ENCODE measurements at regions not wholly inside any gene's neighbourhood (a gene's known extent, or its start where the extent isn't known, plus 50 kb on each side); places are given as distances from the start of the nearest gene placed in this dataset.

DNA sequence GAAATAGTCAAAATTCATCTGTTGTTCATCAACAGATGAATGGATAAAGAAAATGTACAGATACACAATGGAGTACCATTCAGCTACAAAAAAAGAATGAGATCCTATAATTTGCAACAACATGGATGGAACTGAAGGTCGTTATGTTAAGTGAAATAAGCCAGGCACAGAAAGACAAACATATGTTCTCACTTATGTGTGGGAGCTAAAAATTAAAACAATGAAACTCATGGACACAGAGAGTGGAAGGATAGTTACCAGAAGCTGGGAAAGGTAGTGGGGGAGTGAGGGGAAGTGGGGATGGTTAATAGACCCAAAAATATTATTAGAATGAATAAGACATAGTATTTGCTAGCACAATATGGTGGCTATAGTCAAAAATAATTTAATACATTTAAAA is 70.0 kb upstream of the KCNMA1 start:
- ChIA-PET POLR2A (no interaction called here), CTCF (no interaction called here)
- Mint-ChIP-seq H3K9me3 (ENCODE audit: insufficient read depth) (no peaks in the 10 kb centered on the region), H3K36me3 (ENCODE audit: low read depth) (no peaks in the 10 kb centered on the region), H3K4me1 (ENCODE audit: low read depth) (peaks cover 4% of the 10 kb centered on the region), H3K4me3 (no peak overlapping the region), H3K27ac (no peak overlapping the region), H3K27me3 (ENCODE audit: low read depth) (peaks cover 28% of the 10 kb centered on the region)
- DNase-seq (no peak), ATAC-seq (no peak)

DNA sequence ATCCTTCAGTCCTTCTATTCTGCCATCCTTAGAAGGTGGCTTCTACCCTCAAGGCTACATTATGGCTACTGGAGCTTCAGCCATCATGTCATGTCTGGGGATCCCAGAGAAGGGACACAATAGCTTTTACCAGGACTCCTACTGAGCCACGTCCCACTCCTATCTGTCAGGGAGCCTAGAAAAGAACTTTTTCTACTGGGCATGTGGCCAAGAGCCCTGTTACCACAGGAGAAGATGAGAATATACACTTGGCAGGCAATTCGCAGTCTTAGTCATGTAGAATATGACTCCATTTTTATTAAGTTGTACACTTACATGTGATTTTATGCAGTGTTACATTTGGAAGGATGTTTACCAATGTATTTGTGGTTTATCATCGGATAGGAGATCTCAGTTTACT is 64.6 kb upstream of the KCNMA1 start:
- Mint-ChIP-seq H3K27ac (no peak overlapping the region), H3K9me3 (ENCODE audit: insufficient read depth) (no peaks in the 10 kb centered on the region), H3K36me3 (ENCODE audit: low read depth) (no peaks in the 10 kb centered on the region), H3K4me3 (no peak overlapping the region), H3K4me1 (ENCODE audit: low read depth) (no peaks in the 10 kb centered on the region), H3K27me3 (ENCODE audit: low read depth) (peaks cover 16% of the 10 kb centered on the region)
- DNase-seq (no peak), ATAC-seq (no peak)
- POLR2A ChIA-PET: no interaction called here
- CTCF ChIA-PET: interaction anchor here (3.0 kb wide), 1 partner anchor 9 kb away, joined by 12 read pairs; no protein-coding TSS in a partner anchor

DNA sequence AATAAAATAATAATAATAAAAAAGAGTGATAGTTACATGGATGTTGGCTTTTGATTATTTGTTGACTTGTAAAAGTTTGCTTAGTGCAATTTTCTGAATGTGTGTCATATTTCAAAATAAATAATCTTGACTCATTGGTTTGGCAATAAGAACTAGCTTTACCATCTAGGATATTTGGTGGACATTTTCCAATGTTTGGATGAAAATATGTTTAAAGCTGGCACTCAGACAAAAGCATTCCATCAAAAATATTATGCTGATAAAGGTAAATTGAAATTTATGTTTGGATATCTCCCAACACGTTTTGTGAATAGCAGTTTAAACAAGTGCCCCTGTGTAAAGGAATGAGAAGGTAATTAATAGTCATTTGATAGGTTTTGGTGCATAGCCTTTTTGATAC is 62.5 kb upstream of the KCNMA1 start:
- POLR2A ChIA-PET: no interaction called here
- Mint-ChIP-seq H3K9me3 (ENCODE audit: insufficient read depth) (no peaks in the 10 kb centered on the region), H3K4me3 (no peak overlapping the region), H3K27ac (no peak overlapping the region), H3K27me3 (ENCODE audit: low read depth) (peaks cover 12% of the 10 kb centered on the region), H3K4me1 (ENCODE audit: low read depth) (no peaks in the 10 kb centered on the region), H3K36me3 (ENCODE audit: low read depth) (no peaks in the 10 kb centered on the region)
- DNase-seq (no peak), ATAC-seq (no peak)
- CTCF ChIA-PET: interaction anchor here (3.0 kb wide), 1 partner anchor 11 kb away, joined by 12 read pairs; no protein-coding TSS in a partner anchor

DNA sequence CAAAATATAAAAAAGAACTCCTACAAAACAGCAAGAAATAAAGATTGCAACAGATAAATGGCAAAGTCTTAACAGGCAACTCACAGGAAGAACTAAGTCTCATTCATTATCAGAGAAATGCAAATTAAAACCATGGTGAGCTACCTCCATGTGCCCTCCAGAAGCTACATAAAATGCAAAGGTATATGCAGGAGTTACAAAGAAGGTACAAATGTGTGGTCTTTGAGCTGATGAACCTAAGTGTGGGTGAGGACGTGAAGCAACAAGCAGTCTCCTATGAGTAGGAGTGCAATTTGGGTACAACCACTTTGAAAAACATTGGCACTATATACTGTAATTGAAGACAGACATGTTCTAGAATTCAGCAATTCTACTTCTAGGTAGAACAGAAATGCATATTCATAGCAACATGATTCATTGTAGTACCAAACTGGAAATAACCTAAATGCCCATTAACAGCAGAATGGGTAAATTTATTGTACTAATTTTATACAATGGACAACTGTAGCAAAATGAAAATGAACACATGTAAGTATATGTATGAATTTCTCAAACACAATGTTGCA is 61.6 kb upstream of the KCNMA1 start:
- no peaks in the 10 kb centered on the region for H3K9me3 Mint-ChIP-seq (ENCODE audit: insufficient read depth)
- no peak for ATAC-seq
- CTCF ChIA-PET: interaction anchor here (3.0 kb wide), 1 partner anchor 12 kb away, joined by 12 read pairs; no protein-coding TSS in a partner anchor

DNA sequence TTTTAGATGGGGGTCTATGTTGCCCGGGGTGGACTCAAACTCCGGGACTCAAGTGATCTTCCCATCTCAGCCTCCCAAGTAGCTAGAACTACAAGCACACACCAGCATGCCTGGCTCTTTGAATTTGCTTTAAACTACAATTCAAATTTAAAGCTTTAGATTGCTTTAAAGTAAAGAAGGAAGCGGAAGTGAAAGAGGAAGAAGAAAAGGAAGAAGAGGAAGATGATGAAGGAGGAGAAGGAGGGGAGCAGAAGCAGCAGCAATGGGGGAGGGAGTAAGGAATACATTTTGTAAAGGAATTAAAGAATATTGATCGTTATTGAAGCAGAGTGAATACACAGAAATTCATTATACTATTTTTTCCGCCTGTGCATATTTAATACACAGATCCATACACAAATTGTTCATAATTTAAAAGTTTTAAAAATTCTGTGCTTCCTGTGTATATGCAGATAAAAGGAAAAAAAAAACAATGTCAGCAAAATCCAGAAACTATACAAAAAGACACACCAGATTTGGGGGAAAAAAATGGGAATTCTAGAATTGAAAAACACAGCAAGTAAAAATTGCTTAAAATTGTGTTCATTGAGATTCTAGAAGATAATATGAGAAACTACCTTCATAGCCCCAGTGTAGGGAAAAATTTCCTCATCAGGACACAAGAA is 60.8 kb upstream of the KCNMA1 start:
- ChIA-PET CTCF (no interaction called here), POLR2A (no interaction called here)
- no peaks in the 10 kb centered on the region for H3K36me3 Mint-ChIP-seq (ENCODE audit: low read depth)
- H3K27me3 Mint-ChIP-seq (ENCODE audit: low read depth): peaks cover 20% of the 10 kb centered on the region
- H3K4me3 Mint-ChIP-seq: no peak overlapping the region
- ATAC-seq (no peak), DNase-seq (no peak)
- no peaks in the 10 kb centered on the region for H3K4me1 Mint-ChIP-seq (ENCODE audit: low read depth)
- H3K9me3 Mint-ChIP-seq (ENCODE audit: insufficient read depth): no peaks in the 10 kb centered on the region
- H3K27ac Mint-ChIP-seq: no peak overlapping the region

More for the DNA sequence above, 61.6 kb upstream of the KCNMA1 start:
- peaks cover 18% of the 10 kb centered on the region for H3K27me3 Mint-ChIP-seq (ENCODE audit: low read depth)
- no peaks in the 10 kb centered on the region for H3K36me3 Mint-ChIP-seq (ENCODE audit: low read depth)
- H3K27ac Mint-ChIP-seq: no peak overlapping the region
- no peak for DNase-seq
- no peaks in the 10 kb centered on the region for H3K4me1 Mint-ChIP-seq (ENCODE audit: low read depth)
- POLR2A ChIA-PET: no interaction called here
- H3K4me3 Mint-ChIP-seq: no peak overlapping the region

DNA sequence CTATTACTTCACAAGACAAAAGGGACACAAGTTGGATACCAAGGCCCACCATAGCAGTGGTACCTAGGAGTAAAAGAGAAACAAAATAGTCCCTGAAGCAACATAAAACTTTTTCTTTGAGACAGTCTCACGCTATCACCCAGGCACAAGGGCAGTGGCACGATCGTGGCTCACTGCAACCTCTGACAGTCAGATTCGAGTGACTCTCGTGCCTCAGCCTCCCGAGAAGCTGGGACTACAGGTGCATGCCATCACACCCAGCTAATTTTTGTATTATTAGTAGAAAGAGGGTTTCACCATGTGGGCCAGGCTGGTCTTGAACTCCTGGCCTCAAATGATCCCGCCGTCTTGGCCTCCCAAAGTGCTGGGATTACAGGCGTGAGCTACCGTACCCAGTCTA is 59.0 kb upstream of the KCNMA1 start:
- Mint-ChIP-seq H3K27me3 (ENCODE audit: low read depth) (peaks cover 26% of the 10 kb centered on the region), H3K4me3 (no peak overlapping the region), H3K9me3 (ENCODE audit: insufficient read depth) (no peaks in the 10 kb centered on the region), H3K27ac (no peak overlapping the region), H3K36me3 (ENCODE audit: low read depth) (no peaks in the 10 kb centered on the region), H3K4me1 (ENCODE audit: low read depth) (no peaks in the 10 kb centered on the region)
- ChIA-PET POLR2A (no interaction called here), CTCF (interaction anchor here (1.4 kb wide), 1 partner anchor 14 kb away, joined by 5 read pairs; no protein-coding TSS in a partner anchor)
- DNase-seq (no peak), ATAC-seq (no peak)

DNA sequence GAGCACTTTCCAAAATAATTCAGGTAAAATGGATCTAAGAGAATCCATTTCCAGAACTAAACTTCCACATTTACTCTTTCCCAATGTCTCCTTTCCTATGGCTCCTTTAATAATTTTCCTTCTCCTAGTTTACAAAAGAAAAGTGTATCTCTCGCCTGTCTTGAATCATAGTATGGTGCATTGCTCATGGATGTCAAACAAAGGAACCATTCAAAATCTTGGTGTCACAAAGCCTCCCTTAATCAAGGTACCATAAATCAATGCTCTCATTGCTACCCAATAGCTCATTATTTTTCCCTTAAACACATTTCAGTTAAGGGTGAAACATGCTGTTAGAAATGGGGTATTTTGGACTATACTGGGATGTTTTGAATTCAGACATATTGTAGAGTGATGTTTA is 57.6 kb upstream of the KCNMA1 start:
- Mint-ChIP-seq H3K9me3 (ENCODE audit: insufficient read depth) (no peaks in the 10 kb centered on the region), H3K27ac (no peak overlapping the region), H3K4me1 (ENCODE audit: low read depth) (no peaks in the 10 kb centered on the region), H3K36me3 (ENCODE audit: low read depth) (no peaks in the 10 kb centered on the region), H3K27me3 (ENCODE audit: low read depth) (peaks cover 26% of the 10 kb centered on the region), H3K4me3 (no peak overlapping the region)
- POLR2A ChIA-PET: no interaction called here
- no peak for DNase-seq
- CTCF ChIA-PET: interaction anchor here (1.6 kb wide), 1 partner anchor 16 kb away, joined by 7 read pairs; no protein-coding TSS in a partner anchor
- no peak for ATAC-seq

DNA sequence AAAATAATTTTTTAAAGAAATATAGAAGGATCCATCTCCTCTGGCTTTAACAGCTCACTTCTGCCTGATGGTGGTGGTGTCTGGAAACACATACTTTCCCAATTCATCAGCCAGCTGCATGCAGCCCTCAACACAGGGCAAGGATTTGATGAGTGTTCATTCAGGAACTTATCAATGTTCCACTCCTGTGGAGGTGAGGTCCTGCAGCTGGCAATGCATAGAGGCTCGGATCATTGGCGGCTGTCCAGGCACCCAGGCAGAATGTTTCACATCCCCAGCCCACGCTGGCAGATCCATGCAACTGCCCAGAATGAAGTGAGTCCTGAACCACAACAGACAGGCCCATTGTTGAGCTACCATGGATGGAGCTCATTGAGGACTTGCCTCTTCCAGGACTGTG is 55.2 kb upstream of the KCNMA1 start:
- H3K9me3 Mint-ChIP-seq (ENCODE audit: insufficient read depth): no peaks in the 10 kb centered on the region
- ChIA-PET POLR2A (interaction anchor here (0.7 kb wide), 1 partner anchor 26 kb away, joined by 7 read pairs; no protein-coding TSS in a partner anchor), CTCF (no interaction called here)
- DNase-seq (no peak), ATAC-seq (no peak)
- no peak overlapping the region for H3K27ac Mint-ChIP-seq
- no peak overlapping the region for H3K4me3 Mint-ChIP-seq
- no peaks in the 10 kb centered on the region for H3K4me1 Mint-ChIP-seq (ENCODE audit: low read depth)
- peaks cover 20% of the 10 kb centered on the region for H3K27me3 Mint-ChIP-seq (ENCODE audit: low read depth)
- H3K36me3 Mint-ChIP-seq (ENCODE audit: low read depth): no peaks in the 10 kb centered on the region

DNA sequence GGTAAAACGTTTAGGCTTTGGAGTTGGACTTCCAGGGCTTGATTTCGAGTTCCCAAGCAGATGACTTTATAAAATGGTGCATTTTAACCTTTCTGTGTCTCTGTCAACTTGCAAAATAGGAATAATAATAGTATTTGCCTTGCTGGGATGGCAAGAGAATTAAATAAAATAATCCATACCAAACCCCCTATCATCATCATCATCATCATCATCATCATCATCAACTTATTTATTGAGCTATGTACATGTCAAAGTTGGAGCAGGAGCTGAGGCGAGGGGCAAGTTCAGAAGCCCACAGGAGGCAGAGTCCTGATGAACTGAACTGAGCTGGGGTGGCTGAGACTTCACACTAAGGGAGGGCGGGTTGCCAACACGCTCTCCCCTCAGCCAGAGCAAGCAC is 51.7 kb upstream of the KCNMA1 start:
- no peaks in the 10 kb centered on the region for H3K4me1 Mint-ChIP-seq (ENCODE audit: low read depth)
- H3K4me3 Mint-ChIP-seq: no peak overlapping the region
- no peaks in the 10 kb centered on the region for H3K9me3 Mint-ChIP-seq (ENCODE audit: insufficient read depth)
- peaks cover 20% of the 10 kb centered on the region for H3K27me3 Mint-ChIP-seq (ENCODE audit: low read depth)
- no peak overlapping the region for H3K27ac Mint-ChIP-seq
- POLR2A ChIA-PET: no interaction called here
- DNase-seq: no peak
- no peak for ATAC-seq
- H3K36me3 Mint-ChIP-seq (ENCODE audit: low read depth): no peaks in the 10 kb centered on the region
- CTCF ChIA-PET: no interaction called here

DNA sequence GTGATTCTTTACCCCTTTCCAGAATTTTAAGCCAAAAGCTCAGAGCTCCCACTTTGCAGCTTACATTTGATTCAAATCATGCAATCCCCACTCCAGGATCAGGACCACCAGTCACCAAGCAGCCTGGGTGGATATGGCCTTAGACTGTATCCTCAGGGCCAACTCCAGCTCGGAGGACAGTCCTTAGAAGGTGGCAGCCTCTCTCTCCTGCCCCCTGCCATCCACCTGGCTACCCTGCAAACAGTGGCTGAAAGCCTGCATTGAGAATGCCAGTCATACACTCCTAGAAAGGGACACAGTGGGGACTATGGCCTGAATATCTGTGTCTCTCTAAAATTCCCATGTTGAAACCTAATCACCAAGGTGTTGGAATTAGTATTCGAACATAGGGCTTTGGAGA is 50.0 kb upstream of the KCNMA1 start:
- Mint-ChIP-seq H3K36me3 (ENCODE audit: low read depth) (no peaks in the 10 kb centered on the region), H3K4me1 (ENCODE audit: low read depth) (no peaks in the 10 kb centered on the region), H3K27ac (no peak overlapping the region), H3K27me3 (ENCODE audit: low read depth) (peaks cover 10% of the 10 kb centered on the region), H3K4me3 (no peak overlapping the region), H3K9me3 (ENCODE audit: insufficient read depth) (no peaks in the 10 kb centered on the region)
- DNase-seq (no peak), ATAC-seq (no peak)
- ChIA-PET CTCF (no interaction called here), POLR2A (no interaction called here)

Data from activated CD8-positive, alpha-beta T cell treated with anti-CD3 and anti-CD28 coated beads, Interleukin-2, amount 10 ng/mL, durations not matched to agents 7 days and 5 days (primary cell).